Naive thymus-derived CD8-positive, alpha-beta T cell (primary cell): ENCODE measurements at regions not wholly inside any gene's neighbourhood (a gene's known extent, or its start where the extent isn't known, plus 50 kb on each side); places are given as distances from the start of the nearest gene placed in this dataset.
"Not testable (repeated sequence)": the region's sequence is repeated elsewhere in the genome, so short reads cannot be mapped to it uniquely, and the experiment has no call there.

Source experiments
- ATAC-seq, 2 donors: fragments of 150-1000 bp; cut with Tn5 transposase in 1 of 2; sonication (Bioruptor Pico), chemical (Tn5 transposase) in 1 of 2; 1 replicate in 1 of 2; 2 replicates in 1 of 2; pipeline ENCODE4 v1.10.0; 2021; ENCODE audit warnings: mild to moderate bottlenecking in 2 of 2, moderate library complexity in 2 of 2
- POLR2A ChIA-PET: fragments of 350-600 bp; sonication (Branson Sonifier 250); formaldehyde crosslinking; loops from one replicate; lab custom pipeline; 2021; ENCODE audit warnings: antibody characterized with exemption; lab: Charles Lee
- DNase-seq, 10 donors: peaks; one replicate each; pipeline versions ENCODE4 v3.0.0 to v3.0.0-alpha.2; 2020 to 2022
- H3K27ac Mint-ChIP-seq, 10 donors: one replicate each; pipeline ENCODE4 v1.8.0; 2020 to 2022; ENCODE audit warnings: mild to moderate bottlenecking in 10 of 10, mixed read lengths in 10 of 10, moderate library complexity in 4 of 10, inconsistent platforms in 1 of 10
- H3K27me3 Mint-ChIP-seq, 5 donors: one replicate each; pipeline ENCODE4 v1.8.0; 2021 to 2022; ENCODE audit warnings: mixed read lengths in 5 of 5
- H3K36me3 Mint-ChIP-seq, 3 donors: one replicate each; pipeline ENCODE4 v1.8.0; 2020 to 2022; ENCODE audit warnings: mixed read lengths in 3 of 3, mild to moderate bottlenecking in 2 of 3, inconsistent platforms in 1 of 3
- H3K4me1 Mint-ChIP-seq, 4 donors: one replicate each; pipeline ENCODE4 v1.8.0; 2021 to 2022; ENCODE audit warnings: mixed read lengths in 4 of 4
- H3K4me3 Mint-ChIP-seq, 10 donors: one replicate each; pipeline ENCODE4 v1.8.0; 2020 to 2022; ENCODE audit warnings: mild to moderate bottlenecking in 10 of 10, mixed read lengths in 10 of 10, moderate library complexity in 6 of 10, inconsistent platforms in 1 of 10
- H3K9me3 Mint-ChIP-seq, 9 donors: one replicate each; pipeline ENCODE4 v1.8.0; 2020 to 2022; ENCODE audit warnings: mixed read lengths in 9 of 9, mild to moderate bottlenecking in 3 of 9, inconsistent platforms in 1 of 9, moderate library complexity in 1 of 9

- Mint-ChIP-seq H3K36me3 (no peaks in the 10 kb centered on the region), H3K27ac (no peak overlapping the region), H3K4me3 (no peak overlapping the region), H3K27me3 (peaks cover 2 to 24% (median 7%) of the 10 kb centered on the region in 5 donors), H3K9me3 (peaks cover 0 to 2% (median 0%) of the 10 kb centered on the region in 9 donors), H3K4me1 (no peaks in the 10 kb centered on the region)
- DNase-seq = no peak
- no peak for ATAC-seq
- POLR2A ChIA-PET = no interaction called here
Measured at GRCh38 chr9:2418619-2419018, 203.0 kb upstream of the VLDLR start.

- Mint-ChIP-seq H3K36me3 (no peaks in the 10 kb centered on the region), H3K27ac (no peak overlapping the region), H3K27me3 (peaks cover 2 to 24% (median 7%) of the 10 kb centered on the region in 5 donors), H3K4me3 (no peak overlapping the region), H3K9me3 (peaks cover 0 to 2% (median 0%) of the 10 kb centered on the region in 9 donors), H3K4me1 (no peaks in the 10 kb centered on the region)
- DNase-seq = no peak
- no peak for ATAC-seq
- POLR2A ChIA-PET = no interaction called here
Measured at GRCh38 chr9:2419347-2419746, 202.2 kb upstream of the VLDLR start.

GRCh38 chr9:2420543-2420942 is 201.0 kb upstream of the VLDLR start:
- peaks cover 2 to 18% (median 7%) of the 10 kb centered on the region in 5 donors for H3K27me3 Mint-ChIP-seq
- H3K4me3 Mint-ChIP-seq = no peak overlapping the region
- no peak for ATAC-seq
- no peak overlapping the region for H3K27ac Mint-ChIP-seq
- H3K36me3 Mint-ChIP-seq = no peaks in the 10 kb centered on the region
- DNase-seq = no peak
- peaks cover 0 to 2% (median 0%) of the 10 kb centered on the region in 9 donors for H3K9me3 Mint-ChIP-seq
- POLR2A ChIA-PET = no interaction called here
- H3K4me1 Mint-ChIP-seq = no peaks in the 10 kb centered on the region

- Mint-ChIP-seq H3K4me3 (no peak overlapping the region), H3K27me3 (peaks cover 3 to 8% (median 7%) of the 10 kb centered on the region in 5 donors), H3K36me3 (no peaks in the 10 kb centered on the region), H3K9me3 (peaks cover 0 to 2% (median 0%) of the 10 kb centered on the region in 9 donors), H3K27ac (no peak overlapping the region), H3K4me1 (no peaks in the 10 kb centered on the region)
- POLR2A ChIA-PET = no interaction called here
- ATAC-seq (no peak), DNase-seq (no peak)
Measured at GRCh38 chr9:2424619-2425033, 197.0 kb upstream of the VLDLR start.

GRCh38 chr9:2425676-2426075 is 195.9 kb upstream of the VLDLR start:
- H3K4me1 Mint-ChIP-seq = no peaks in the 10 kb centered on the region

GRCh38 chr9:2427120-2427891 is 194.3 kb upstream of the VLDLR start:
- no peaks in the 10 kb centered on the region for H3K4me1 Mint-ChIP-seq
- H3K27ac Mint-ChIP-seq = no peak overlapping the region
- no peak for ATAC-seq
- no peak for DNase-seq
- H3K9me3 Mint-ChIP-seq = no peaks in the 10 kb centered on the region
- POLR2A ChIA-PET = no interaction called here
- no peak overlapping the region for H3K4me3 Mint-ChIP-seq
- peaks cover 0 to 9% (median 0%) of the 10 kb centered on the region in 5 donors for H3K27me3 Mint-ChIP-seq
- H3K36me3 Mint-ChIP-seq = no peaks in the 10 kb centered on the region

More at GRCh38 chr9:2425676-2426075, 195.9 kb upstream of the VLDLR start:
- ATAC-seq = no peak
- DNase-seq = no peak
- Mint-ChIP-seq H3K36me3 (no peaks in the 10 kb centered on the region), H3K4me3 (no peak overlapping the region), H3K27ac (no peak overlapping the region), H3K9me3 (peaks cover 0 to 2% (median 0%) of the 10 kb centered on the region in 9 donors), H3K27me3 (peaks cover 2 to 12% (median 4%) of the 10 kb centered on the region in 5 donors)
- POLR2A ChIA-PET = no interaction called here

- peaks cover 10 to 64% (median 38%) of the 10 kb centered on the region in 9 donors for H3K9me3 Mint-ChIP-seq
- ATAC-seq (no peak), DNase-seq (no peak)
- peaks cover 4 to 55% (median 11%) of the 10 kb centered on the region in 5 donors for H3K27me3 Mint-ChIP-seq
- POLR2A ChIA-PET = no interaction called here
- H3K27ac Mint-ChIP-seq = no peak overlapping the region
- peaks cover 0 to 30% (median 3%) of the 10 kb centered on the region in 3 donors for H3K36me3 Mint-ChIP-seq
- H3K4me1 Mint-ChIP-seq = no peaks in the 10 kb centered on the region
- H3K4me3 Mint-ChIP-seq = no peak overlapping the region
Measured at GRCh38 chr9:2439957-2440356, 181.6 kb upstream of the VLDLR start.

- H3K4me1 Mint-ChIP-seq, DNase-seq, ATAC-seq, H3K27ac Mint-ChIP-seq, POLR2A ChIA-PET, H3K4me3 Mint-ChIP-seq: not testable (repeated sequence)
- Mint-ChIP-seq H3K36me3 (peaks cover 0 to 30% (median 0%) of the 10 kb centered on the region in 3 donors), H3K27me3 (peaks cover 2 to 47% (median 11%) of the 10 kb centered on the region in 5 donors), H3K9me3 (peaks cover 7 to 48% (median 26%) of the 10 kb centered on the region in 9 donors)
Measured at GRCh38 chr9:2443933-2444332, 177.7 kb upstream of the VLDLR start.

- Mint-ChIP-seq H3K27me3 (peaks cover 2 to 18% (median 8%) of the 10 kb centered on the region in 5 donors), H3K27ac (no peak overlapping the region), H3K4me3 (no peak overlapping the region), H3K9me3 (peaks cover 0 to 17% (median 4%) of the 10 kb centered on the region in 9 donors), H3K36me3 (peaks cover 0 to 4% (median 0%) of the 10 kb centered on the region in 3 donors), H3K4me1 (no peaks in the 10 kb centered on the region)
- DNase-seq = no peak
- ATAC-seq = no peak
- POLR2A ChIA-PET = no interaction called here
Measured at GRCh38 chr9:2448193-2448738, 173.3 kb upstream of the VLDLR start.

- POLR2A ChIA-PET = no interaction called here
- H3K36me3 Mint-ChIP-seq = no peaks in the 10 kb centered on the region
Measured at GRCh38 chr9:2453106-2453505, 168.5 kb upstream of the VLDLR start.

GRCh38 chr9:2453701-2454100 is 167.9 kb upstream of the VLDLR start:
- POLR2A ChIA-PET = no interaction called here
- H3K27ac Mint-ChIP-seq = no peak overlapping the region
- ATAC-seq (no peak), DNase-seq (no peak)
- no peaks in the 10 kb centered on the region for H3K36me3 Mint-ChIP-seq
- peaks cover 0 to 9% (median 5%) of the 10 kb centered on the region in 5 donors for H3K27me3 Mint-ChIP-seq
- H3K9me3 Mint-ChIP-seq = no peaks in the 10 kb centered on the region
- H3K4me3 Mint-ChIP-seq = no peak overlapping the region
- no peaks in the 10 kb centered on the region for H3K4me1 Mint-ChIP-seq

More at GRCh38 chr9:2453106-2453505, 168.5 kb upstream of the VLDLR start:
- no peak overlapping the region for H3K27ac Mint-ChIP-seq
- ATAC-seq (no peak), DNase-seq (no peak)
- no peaks in the 10 kb centered on the region for H3K4me1 Mint-ChIP-seq
- no peaks in the 10 kb centered on the region for H3K9me3 Mint-ChIP-seq
- no peak overlapping the region for H3K4me3 Mint-ChIP-seq
- peaks cover 0 to 9% (median 5%) of the 10 kb centered on the region in 5 donors for H3K27me3 Mint-ChIP-seq

- no peaks in the 10 kb centered on the region for H3K36me3 Mint-ChIP-seq
- H3K27me3 Mint-ChIP-seq = peaks cover 4 to 23% (median 9%) of the 10 kb centered on the region in 5 donors
- DNase-seq (no peak), ATAC-seq (no peak)
- H3K9me3 Mint-ChIP-seq = peaks cover 0 to 10% (median 3%) of the 10 kb centered on the region in 9 donors
- H3K27ac Mint-ChIP-seq = no peak overlapping the region
- no peaks in the 10 kb centered on the region for H3K4me1 Mint-ChIP-seq
- H3K4me3 Mint-ChIP-seq = no peak overlapping the region
- POLR2A ChIA-PET = no interaction called here
Measured at GRCh38 chr9:2459756-2460155, 161.8 kb upstream of the VLDLR start.

- Mint-ChIP-seq H3K9me3 (peaks cover 0 to 14% (median 3%) of the 10 kb centered on the region in 9 donors), H3K27me3 (peaks cover 5 to 23% (median 7%) of the 10 kb centered on the region in 5 donors), H3K36me3 (no peaks in the 10 kb centered on the region), H3K4me3 (no peak overlapping the region), H3K4me1 (no peaks in the 10 kb centered on the region), H3K27ac (no peak overlapping the region)
- POLR2A ChIA-PET = no interaction called here
- ATAC-seq (no peak), DNase-seq (no peak)
Measured at GRCh38 chr9:2461892-2462291, 159.7 kb upstream of the VLDLR start.
